ENCODE measurements at regions not wholly inside any gene's neighbourhood (a gene's known extent, or its start where the extent isn't known, plus 50 kb on each side); places are given as distances from the start of the nearest gene placed in this dataset.

GRCh38 chr15:31598620-31599019 lies 272.0 kb downstream of the KLF13 start:
- TF ChIP-seq CTCF (IDR thresholded peaks at IDR 0.05) = no peak
- no peak for TF ChIP-seq POLR2A (IDR thresholded peaks at IDR 0.05)

Measured in right lobe of liver (tissue), 4 donors.